GM18858 (cell line): ENCODE measurements at regions not wholly inside any gene's neighbourhood (a gene's known extent, or its start where the extent isn't known, plus 50 kb on each side); places are given as distances from the start of the nearest gene placed in this dataset.

Source experiments
- ATAC-seq: cut with Tn5 transposase; IDR thresholded peaks from one replicate; pipeline ENCODE4 v1.9.1; 2021; ENCODE audit not compliant: unreplicated experiment

- no peak for ATAC-seq
Observed at GRCh38 chr15:69990566-69991421, 106.9 kb downstream of the TLE3 start.

- ATAC-seq = no peak
Observed at GRCh38 chr15:69991551-69991980, 106.2 kb downstream of the TLE3 start.

- ATAC-seq = no peak
Observed at GRCh38 chr15:69992348-69992747, 105.4 kb downstream of the TLE3 start.

- ATAC-seq = peak; percentile 62
Observed at GRCh38 chr15:69994429-69995205, 103.1 kb downstream of the TLE3 start.

GRCh38 chr15:69996321-69997160, 101.2 kb downstream of the TLE3 start:
- no peak for ATAC-seq

- ATAC-seq = no peak
Observed at GRCh38 chr15:69997161-69997485, 100.6 kb downstream of the TLE3 start.
